HepG2 (cell line): ENCODE measurements at regions not wholly inside any gene's neighbourhood (a gene's known extent, or its start where the extent isn't known, plus 50 kb on each side); places are given as distances from the start of the nearest gene placed in this dataset.

ENCODE experiments used
- ATRX ChIP-seq: sonication (generic); formaldehyde crosslinking; IDR thresholded peaks from 2 replicates; pipeline ENCODE4 v1.4.0; 2020; ENCODE audit warnings: missing genetic modification reagents, borderline replicate concordance
- FOXO1 ChIP-seq: sonication (generic); formaldehyde crosslinking; IDR thresholded peaks from 2 replicates; pipeline ENCODE4 v1.4.0; 2020; ENCODE audit warnings: missing genetic modification reagents
- HDAC6 ChIP-seq: fragments of 200-600 bp; sonication (generic); IDR thresholded peaks from 2 replicates; pipeline ENCODE4 v1.7.0; 2017; ENCODE audit warnings: mild to moderate bottlenecking, antibody characterized with exemption, low read length, low read depth
- HHEX ChIP-seq: IDR thresholded peaks from 2 replicates; pipeline ENCODE4 v1.6.1; 2016; ENCODE audit warnings: control low read depth
- NR2F6 ChIP-seq, 2 experiments: IDR thresholded peaks; 2 replicates each; pipeline ENCODE4 v1.6.1; 2016; ENCODE audit warnings: antibody characterized with exemption in 1 of 2, mild to moderate bottlenecking in 1 of 2
- PCBP1 ChIP-seq: fragments of 200-400 bp; formaldehyde crosslinking; IDR thresholded peaks from 2 replicates; pipeline ENCODE4 v1.6.1; 2017; ENCODE audit warnings: mild to moderate bottlenecking, low read depth, low read length, borderline replicate concordance
- WIZ ChIP-seq: sonication (generic); formaldehyde crosslinking; IDR thresholded peaks from 2 replicates; pipeline ENCODE4 v1.5.1; 2020; ENCODE audit warnings: mild to moderate bottlenecking, missing genetic modification reagents
- ZFY ChIP-seq: sonication (generic); formaldehyde crosslinking; IDR thresholded peaks from 2 replicates; pipeline ENCODE4 v1.4.0; 2020; ENCODE audit warnings: missing genetic modification reagents
- ZIK1 ChIP-seq: sonication (generic); formaldehyde crosslinking; IDR thresholded peaks from 2 replicates; pipeline ENCODE4 v1.5.0; 2020; ENCODE audit warnings: mild to moderate bottlenecking, low read depth, missing genetic modification reagents, borderline replicate concordance
- ZNF335 ChIP-seq: sonication (generic); formaldehyde crosslinking; IDR thresholded peaks from 2 replicates; pipeline ENCODE4 v1.4.0; 2020; ENCODE audit warnings: missing genetic modification reagents
- ZNF350 ChIP-seq: sonication (generic); formaldehyde crosslinking; IDR thresholded peaks from 2 replicates; pipeline ENCODE4 v1.4.0; 2020; ENCODE audit warnings: mild to moderate bottlenecking, low read depth, missing genetic modification reagents, borderline replicate concordance
- ZNF383 ChIP-seq: sonication (generic); formaldehyde crosslinking; IDR thresholded peaks from 2 replicates; pipeline ENCODE4 v1.4.0; 2020; ENCODE audit warnings: missing genetic modification reagents, mild to moderate bottlenecking, borderline replicate concordance
- ZNF441 ChIP-seq: sonication (generic); formaldehyde crosslinking; IDR thresholded peaks from 2 replicates; pipeline ENCODE4 v1.7.0; 2021; ENCODE audit warnings: missing genetic modification reagents, borderline replicate concordance
- ZNF572 ChIP-seq: sonication (generic); formaldehyde crosslinking; IDR thresholded peaks from 2 replicates; pipeline ENCODE4 v1.5.1; 2020; ENCODE audit warnings: mild to moderate bottlenecking, missing genetic modification reagents
- ZNF775 ChIP-seq: sonication (generic); formaldehyde crosslinking; IDR thresholded peaks from 2 replicates; pipeline ENCODE4 v1.4.0; 2020; ENCODE audit warnings: missing genetic modification reagents, mild to moderate bottlenecking, moderate library complexity, borderline replicate concordance
- ZNF883 ChIP-seq: sonication (generic); formaldehyde crosslinking; IDR thresholded peaks from 2 replicates; pipeline ENCODE4 v1.5.1; 2020; ENCODE audit warnings: mild to moderate bottlenecking, missing genetic modification reagents; ENCODE audit errors: not compliant biosample characterization
- TF ChIP-seq, protein P1 (sequence below): sonication (generic); formaldehyde crosslinking; conservative IDR thresholded peaks from 2 replicates; pipeline ENCODE4 v1.4.0; 2020; ENCODE audit warnings: mild to moderate bottlenecking, missing genetic modification reagents, moderate library complexity
- TF ChIP-seq, protein P2 (sequence below): sonication (generic); formaldehyde crosslinking; IDR thresholded peaks from 2 replicates; pipeline ENCODE4 v1.9.0; 2022; ENCODE audit warnings: low read depth, missing genetic modification reagents
- TF ChIP-seq, protein P3 (sequence below): IDR thresholded peaks from 2 replicates; pipeline ENCODE4 v1.4.0; 2020; ENCODE audit warnings: mild to moderate bottlenecking, missing genetic modification reagents
- TF ChIP-seq, protein P4 (sequence below), 2 experiments: sonication (generic) in 1 of 2; formaldehyde crosslinking in 1 of 2; IDR thresholded peaks; 2 replicates each; pipeline versions ENCODE4 v1.4.0 to v1.6.1; 2018 to 2020; ENCODE audit warnings: missing genetic modification reagents in 2 of 2, borderline replicate concordance in 1 of 2, low read depth in 1 of 2, mild to moderate bottlenecking in 1 of 2, missing biosample characterization in 1 of 2

DNA sequence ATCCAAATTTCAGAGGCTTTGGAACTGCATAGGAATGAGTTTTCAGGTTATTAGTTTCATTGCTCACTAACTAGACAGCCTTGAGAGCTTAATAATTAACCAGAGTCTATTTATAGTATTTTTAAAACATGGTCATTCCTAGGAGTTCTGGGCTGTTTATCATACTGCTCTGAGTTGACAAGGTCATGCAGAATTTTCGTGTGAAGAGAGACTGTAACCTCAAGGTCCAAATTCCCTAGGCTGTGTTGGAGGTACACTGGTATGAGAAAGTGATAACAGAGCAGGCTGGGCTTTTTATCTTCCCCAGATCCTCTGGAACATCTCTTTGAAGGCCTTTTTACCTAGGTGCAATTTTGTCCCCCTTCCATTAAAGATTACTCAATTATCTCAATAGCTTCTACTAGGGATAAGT, 736.3 kb downstream of the LTN1 start (continued):
- no peak for TF ChIP-seq ATRX (CRISPR knock-in tag)
- TF ChIP-seq, protein P1, sequence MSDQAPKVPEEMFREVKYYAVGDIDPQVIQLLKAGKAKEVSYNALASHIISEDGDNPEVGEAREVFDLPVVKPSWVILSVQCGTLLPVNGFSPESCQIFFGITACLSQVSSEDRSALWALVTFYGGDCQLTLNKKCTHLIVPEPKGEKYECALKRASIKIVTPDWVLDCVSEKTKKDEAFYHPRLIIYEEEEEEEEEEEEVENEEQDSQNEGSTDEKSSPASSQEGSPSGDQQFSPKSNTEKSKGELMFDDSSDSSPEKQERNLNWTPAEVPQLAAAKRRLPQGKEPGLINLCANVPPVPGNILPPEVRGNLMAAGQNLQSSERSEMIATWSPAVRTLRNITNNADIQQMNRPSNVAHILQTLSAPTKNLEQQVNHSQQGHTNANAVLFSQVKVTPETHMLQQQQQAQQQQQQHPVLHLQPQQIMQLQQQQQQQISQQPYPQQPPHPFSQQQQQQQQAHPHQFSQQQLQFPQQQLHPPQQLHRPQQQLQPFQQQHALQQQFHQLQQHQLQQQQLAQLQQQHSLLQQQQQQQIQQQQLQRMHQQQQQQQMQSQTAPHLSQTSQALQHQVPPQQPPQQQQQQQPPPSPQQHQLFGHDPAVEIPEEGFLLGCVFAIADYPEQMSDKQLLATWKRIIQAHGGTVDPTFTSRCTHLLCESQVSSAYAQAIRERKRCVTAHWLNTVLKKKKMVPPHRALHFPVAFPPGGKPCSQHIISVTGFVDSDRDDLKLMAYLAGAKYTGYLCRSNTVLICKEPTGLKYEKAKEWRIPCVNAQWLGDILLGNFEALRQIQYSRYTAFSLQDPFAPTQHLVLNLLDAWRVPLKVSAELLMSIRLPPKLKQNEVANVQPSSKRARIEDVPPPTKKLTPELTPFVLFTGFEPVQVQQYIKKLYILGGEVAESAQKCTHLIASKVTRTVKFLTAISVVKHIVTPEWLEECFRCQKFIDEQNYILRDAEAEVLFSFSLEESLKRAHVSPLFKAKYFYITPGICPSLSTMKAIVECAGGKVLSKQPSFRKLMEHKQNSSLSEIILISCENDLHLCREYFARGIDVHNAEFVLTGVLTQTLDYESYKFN (CRISPR knock-in tag): peak; percentile 96
- TF ChIP-seq ZFY: no peak
- TF ChIP-seq ZNF883: no peak
- TF ChIP-seq, protein P2, sequence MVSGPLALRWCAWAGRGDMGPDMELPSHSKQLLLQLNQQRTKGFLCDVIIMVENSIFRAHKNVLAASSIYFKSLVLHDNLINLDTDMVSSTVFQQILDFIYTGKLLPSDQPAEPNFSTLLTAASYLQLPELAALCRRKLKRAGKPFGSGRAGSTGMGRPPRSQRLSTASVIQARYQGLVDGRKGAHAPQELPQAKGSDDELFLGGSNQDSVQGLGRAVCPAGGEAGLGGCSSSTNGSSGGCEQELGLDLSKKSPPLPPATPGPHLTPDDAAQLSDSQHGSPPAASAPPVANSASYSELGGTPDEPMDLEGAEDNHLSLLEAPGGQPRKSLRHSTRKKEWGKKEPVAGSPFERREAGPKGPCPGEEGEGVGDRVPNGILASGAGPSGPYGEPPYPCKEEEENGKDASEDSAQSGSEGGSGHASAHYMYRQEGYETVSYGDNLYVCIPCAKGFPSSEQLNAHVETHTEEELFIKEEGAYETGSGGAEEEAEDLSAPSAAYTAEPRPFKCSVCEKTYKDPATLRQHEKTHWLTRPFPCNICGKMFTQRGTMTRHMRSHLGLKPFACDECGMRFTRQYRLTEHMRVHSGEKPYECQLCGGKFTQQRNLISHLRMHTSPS (CRISPR knock-in tag): no peak
- no peak for TF ChIP-seq ZNF572 (CRISPR knock-in tag)
- peak; percentile 95 for TF ChIP-seq FOXO1 (CRISPR knock-in tag)
- TF ChIP-seq HHEX (CRISPR knock-in tag): no peak
- TF ChIP-seq ZNF350 (CRISPR knock-in tag): no peak
- no peak for TF ChIP-seq ZNF441 (CRISPR knock-in tag)
- TF ChIP-seq, protein P3, sequence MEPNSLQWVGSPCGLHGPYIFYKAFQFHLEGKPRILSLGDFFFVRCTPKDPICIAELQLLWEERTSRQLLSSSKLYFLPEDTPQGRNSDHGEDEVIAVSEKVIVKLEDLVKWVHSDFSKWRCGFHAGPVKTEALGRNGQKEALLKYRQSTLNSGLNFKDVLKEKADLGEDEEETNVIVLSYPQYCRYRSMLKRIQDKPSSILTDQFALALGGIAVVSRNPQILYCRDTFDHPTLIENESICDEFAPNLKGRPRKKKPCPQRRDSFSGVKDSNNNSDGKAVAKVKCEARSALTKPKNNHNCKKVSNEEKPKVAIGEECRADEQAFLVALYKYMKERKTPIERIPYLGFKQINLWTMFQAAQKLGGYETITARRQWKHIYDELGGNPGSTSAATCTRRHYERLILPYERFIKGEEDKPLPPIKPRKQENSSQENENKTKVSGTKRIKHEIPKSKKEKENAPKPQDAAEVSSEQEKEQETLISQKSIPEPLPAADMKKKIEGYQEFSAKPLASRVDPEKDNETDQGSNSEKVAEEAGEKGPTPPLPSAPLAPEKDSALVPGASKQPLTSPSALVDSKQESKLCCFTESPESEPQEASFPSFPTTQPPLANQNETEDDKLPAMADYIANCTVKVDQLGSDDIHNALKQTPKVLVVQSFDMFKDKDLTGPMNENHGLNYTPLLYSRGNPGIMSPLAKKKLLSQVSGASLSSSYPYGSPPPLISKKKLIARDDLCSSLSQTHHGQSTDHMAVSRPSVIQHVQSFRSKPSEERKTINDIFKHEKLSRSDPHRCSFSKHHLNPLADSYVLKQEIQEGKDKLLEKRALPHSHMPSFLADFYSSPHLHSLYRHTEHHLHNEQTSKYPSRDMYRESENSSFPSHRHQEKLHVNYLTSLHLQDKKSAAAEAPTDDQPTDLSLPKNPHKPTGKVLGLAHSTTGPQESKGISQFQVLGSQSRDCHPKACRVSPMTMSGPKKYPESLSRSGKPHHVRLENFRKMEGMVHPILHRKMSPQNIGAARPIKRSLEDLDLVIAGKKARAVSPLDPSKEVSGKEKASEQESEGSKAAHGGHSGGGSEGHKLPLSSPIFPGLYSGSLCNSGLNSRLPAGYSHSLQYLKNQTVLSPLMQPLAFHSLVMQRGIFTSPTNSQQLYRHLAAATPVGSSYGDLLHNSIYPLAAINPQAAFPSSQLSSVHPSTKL (CRISPR knock-in tag): peak; percentile 95
- TF ChIP-seq HDAC6: no peak
- TF ChIP-seq ZNF775 (CRISPR knock-in tag): no peak
- no peak for TF ChIP-seq WIZ (CRISPR knock-in tag)
- TF ChIP-seq ZNF335 (CRISPR knock-in tag): no peak
- no peak for TF ChIP-seq ZIK1 (CRISPR knock-in tag)
- peak; percentile 64; the same call in 1 of the 2 replicates for TF ChIP-seq NR2F6 (IDR thresholded peaks at IDR 0.05)
- peak; percentile 77 for TF ChIP-seq NR2F6 (CRISPR knock-in tag; IDR thresholded peaks at IDR 0.05)
- no peak for TF ChIP-seq PCBP1
- TF ChIP-seq, protein P4, sequence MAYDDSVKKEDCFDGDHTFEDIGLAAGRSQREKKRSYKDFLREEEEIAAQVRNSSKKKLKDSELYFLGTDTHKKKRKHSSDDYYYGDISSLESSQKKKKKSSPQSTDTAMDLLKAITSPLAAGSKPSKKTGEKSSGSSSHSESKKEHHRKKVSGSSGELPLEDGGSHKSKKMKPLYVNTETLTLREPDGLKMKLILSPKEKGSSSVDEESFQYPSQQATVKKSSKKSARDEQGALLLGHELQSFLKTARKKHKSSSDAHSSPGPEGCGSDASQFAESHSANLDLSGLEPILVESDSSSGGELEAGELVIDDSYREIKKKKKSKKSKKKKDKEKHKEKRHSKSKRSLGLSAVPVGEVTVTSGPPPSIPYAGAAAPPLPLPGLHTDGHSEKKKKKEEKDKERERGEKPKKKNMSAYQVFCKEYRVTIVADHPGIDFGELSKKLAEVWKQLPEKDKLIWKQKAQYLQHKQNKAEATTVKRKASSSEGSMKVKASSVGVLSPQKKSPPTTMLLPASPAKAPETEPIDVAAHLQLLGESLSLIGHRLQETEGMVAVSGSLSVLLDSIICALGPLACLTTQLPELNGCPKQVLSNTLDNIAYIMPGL (CRISPR knock-in tag; IDR thresholded peaks at IDR 0.05; ENCODE audit: borderline replicate concordance in 1 of 2, low read depth in 1 of 2): 0 out of 4 replicates have a peak, but pooled peaks of 1 of the 2 experiments have one; percentile 31
- TF ChIP-seq ZNF383 (CRISPR knock-in tag): no peak
